ENCODE measurements at regions not wholly inside any gene's neighbourhood (a gene's known extent, or its start where the extent isn't known, plus 50 kb on each side); places are given as distances from the start of the nearest gene placed in this dataset.

DNA sequence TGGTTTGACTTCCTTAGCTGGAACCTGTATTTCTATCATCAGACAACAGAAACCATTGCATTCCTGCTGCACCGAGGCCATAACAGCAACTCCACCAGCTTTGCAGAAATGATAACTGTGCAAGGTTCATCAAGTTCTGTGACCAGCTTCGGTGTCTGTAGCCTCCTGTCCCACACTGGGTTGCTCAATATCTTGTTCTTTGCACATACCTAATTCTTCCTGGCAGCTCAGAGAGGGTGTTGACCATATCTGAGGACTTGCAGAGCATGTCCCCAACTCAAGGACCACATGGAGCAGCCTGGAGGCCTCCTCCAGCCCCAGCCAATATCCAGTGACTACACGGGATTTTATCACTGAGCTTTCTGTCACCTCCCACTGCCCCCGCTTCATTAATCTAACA is 59.3 kb upstream of the SCAF8 start:
- no peaks in the 10 kb centered on the region for H3K79me2 ChIP-seq (ENCODE audit: control insufficient read depth, insufficient read depth, low read length)
- no peak for TF ChIP-seq JUN (IDR thresholded peaks at IDR 0.05; ENCODE audit: borderline replicate concordance, insufficient read depth, insufficient read length, low read depth)
- TF ChIP-seq EZH2 (IDR thresholded peaks at IDR 0.05; ENCODE audit: borderline replicate concordance, low read depth, low read length, severe bottlenecking), result no peak
- no peak for TF ChIP-seq POLR2A (IDR thresholded peaks at IDR 0.05; ENCODE audit: low read depth, low read length)
- TF ChIP-seq FOS (IDR thresholded peaks at IDR 0.05; ENCODE audit: borderline replicate concordance, insufficient read depth, low read length), result no peak
- TF ChIP-seq GATA2 (IDR thresholded peaks at IDR 0.05; ENCODE audit: insufficient read depth, insufficient read length, low read depth, low read length), result no peak
- no peak for TF ChIP-seq MYC (IDR thresholded peaks at IDR 0.05; ENCODE audit: low read depth, low read length)
- no peak for TF ChIP-seq CTCF (IDR thresholded peaks at IDR 0.05; ENCODE audit: extremely low read depth in 1 of 2, insufficient read depth in 1 of 2, low read depth in 1 of 2, low read length in 2 of 2)
- no peak for TF ChIP-seq POLR2AphosphoS5 (IDR thresholded peaks at IDR 0.05; ENCODE audit: insufficient read depth, low read depth, low read length)
- TF ChIP-seq MAX (IDR thresholded peaks at IDR 0.05; ENCODE audit: insufficient read depth, insufficient read length), result no peak
- H3K9ac ChIP-seq (replicated peaks; ENCODE audit: extremely low read depth, insufficient read depth, low read length), result no peak overlapping the region
- H3K4me2 ChIP-seq (ENCODE audit: insufficient read depth, low read length), result no peak overlapping the region
- H3K9me3 ChIP-seq (replicated peaks; ENCODE audit: control insufficient read depth, insufficient read depth, low read length), result no peaks in the 10 kb centered on the region
- POLR2A ChIA-PET, result no interaction called here
- dilution Hi-C loops (cut with MboI; ENCODE audit: extremely low pct_ligation_motif_present, low sequenced_read_pairs) (no loop called here), intact Hi-C loops (cut with micrococcal nuclease) (no loop called here)
- no peak overlapping the region for H2AFZ ChIP-seq (ENCODE audit: low read depth, low read length)
- H4K20me1 ChIP-seq (replicated peaks; ENCODE audit: control insufficient read depth, extremely low read depth, insufficient read depth, low read length), result no peaks in the 10 kb centered on the region
- CTCF ChIA-PET, result interaction anchor here (0.8 to 3.9 kb wide), 8 partner anchors 7 to 520 kb away, joined by 3 to 226 read pairs (median 14); no protein-coding TSS in a partner anchor
- no peaks in the 10 kb centered on the region for H3K4me1 ChIP-seq (ENCODE audit: control insufficient read depth, extremely low read depth, insufficient read depth, low read length)
- H3K36me3 ChIP-seq (ENCODE audit: control insufficient read depth in 2 of 2, extremely low read depth in 1 of 2, insufficient read depth in 2 of 2, low read length in 2 of 2), result no peaks in the 10 kb centered on the region
- H3K9me1 ChIP-seq (replicated peaks; ENCODE audit: control insufficient read depth, extremely low read depth, insufficient read depth, low read length), result no peaks in the 10 kb centered on the region
- H3K27ac ChIP-seq (ENCODE audit: insufficient read depth, low read depth, low read length), result no peak overlapping the region
- no peaks in the 10 kb centered on the region for H3K27me3 ChIP-seq (ENCODE audit: control insufficient read depth in 2 of 2, insufficient read depth in 2 of 2, low read length in 2 of 2)
- no peak for DNase-seq (ENCODE audit: low read depth, low spot score)
- no peak for FAIRE-seq
- no TSS peak for BruUV-seq (replicated peaks)
- H3K4me3 ChIP-seq (replicated peaks in 1 of 3; ENCODE audit: insufficient read depth in 1 of 3, low read depth in 1 of 3, low read length in 3 of 3), result no peak overlapping the region

Data from endothelial cell of umbilical vein (primary cell).